Memory B cell (primary cell): ENCODE measurements at regions not wholly inside any gene's neighbourhood (a gene's known extent, or its start where the extent isn't known, plus 50 kb on each side); places are given as distances from the start of the nearest gene placed in this dataset.

ENCODE experiments used
- ATAC-seq: fragments of 150-1000 bp; cut with Tn5 transposase; 2 replicates; pipeline ENCODE4 v1.10.0; 2021; ENCODE audit warnings: low read depth, mild to moderate bottlenecking, moderate library complexity
- DNase-seq, 2 donors: peaks; one replicate each; pipeline ENCODE4 v3.0.0; 2022; ENCODE audit warnings: low spot score in 2 of 2
- H3K27ac Mint-ChIP-seq: one replicate; pipeline ENCODE4 v1.8.0; 2022; ENCODE audit warnings: mild to moderate bottlenecking, moderate library complexity, mixed read lengths
- H3K27me3 Mint-ChIP-seq: one replicate; pipeline ENCODE4 v1.8.0; 2022; ENCODE audit warnings: mixed read lengths
- H3K36me3 Mint-ChIP-seq: one replicate; pipeline ENCODE4 v1.8.0; 2022; ENCODE audit warnings: mild to moderate bottlenecking, mixed read lengths
- H3K4me1 Mint-ChIP-seq: one replicate; pipeline ENCODE4 v1.8.0; 2022; ENCODE audit warnings: mixed read lengths
- H3K4me3 Mint-ChIP-seq: one replicate; pipeline ENCODE4 v1.8.0; 2022; ENCODE audit warnings: mild to moderate bottlenecking, moderate library complexity, mixed read lengths
- H3K9me3 Mint-ChIP-seq: one replicate; pipeline ENCODE4 v1.8.0; 2022; ENCODE audit warnings: mixed read lengths

GRCh38 chr3:66582721-66583423, 82.0 kb upstream of the LRIG1 start:
- peaks cover 20% of the 10 kb centered on the region for H3K9me3 Mint-ChIP-seq
- peaks cover 7% of the 10 kb centered on the region for H3K36me3 Mint-ChIP-seq
- H3K4me1 Mint-ChIP-seq = peaks cover 7% of the 10 kb centered on the region
- H3K27me3 Mint-ChIP-seq = peaks cover 25% of the 10 kb centered on the region
- peak; percentile 92 for ATAC-seq
- no peak overlapping the region for H3K4me3 Mint-ChIP-seq
- DNase-seq = peak; percentile 5 to 10
- H3K27ac Mint-ChIP-seq = no peak overlapping the region

- peaks cover 7% of the 10 kb centered on the region for H3K4me1 Mint-ChIP-seq
Measured at GRCh38 chr3:66583424-66584040, 82.7 kb upstream of the LRIG1 start.

GRCh38 chr3:66585520-66586095, 84.8 kb upstream of the LRIG1 start:
- ATAC-seq (no peak), DNase-seq (no peak)
- no peak overlapping the region for H3K4me3 Mint-ChIP-seq
- H3K4me1 Mint-ChIP-seq = peaks cover 7% of the 10 kb centered on the region
- H3K9me3 Mint-ChIP-seq = peaks cover 8% of the 10 kb centered on the region
- H3K27me3 Mint-ChIP-seq = peaks cover 20% of the 10 kb centered on the region
- no peak overlapping the region for H3K27ac Mint-ChIP-seq
- peaks cover 2% of the 10 kb centered on the region for H3K36me3 Mint-ChIP-seq

More at GRCh38 chr3:66583424-66584040, 82.7 kb upstream of the LRIG1 start:
- peaks cover 24% of the 10 kb centered on the region for H3K27me3 Mint-ChIP-seq
- ATAC-seq (no peak), DNase-seq (no peak)
- peaks cover 16% of the 10 kb centered on the region for H3K9me3 Mint-ChIP-seq
- H3K27ac Mint-ChIP-seq = no peak overlapping the region
- peaks cover 5% of the 10 kb centered on the region for H3K36me3 Mint-ChIP-seq
- H3K4me3 Mint-ChIP-seq = no peak overlapping the region

- peaks cover 5% of the 10 kb centered on the region for H3K9me3 Mint-ChIP-seq
Measured at GRCh38 chr3:66586853-66587252, 86.0 kb upstream of the LRIG1 start.

GRCh38 chr3:66588340-66588847, 87.6 kb upstream of the LRIG1 start:
- no peaks in the 10 kb centered on the region for H3K36me3 Mint-ChIP-seq
- peaks cover 2% of the 10 kb centered on the region for H3K4me1 Mint-ChIP-seq
- H3K4me3 Mint-ChIP-seq = no peak overlapping the region
- no peak overlapping the region for H3K27ac Mint-ChIP-seq
- H3K9me3 Mint-ChIP-seq = peaks cover 4% of the 10 kb centered on the region
- DNase-seq = no peak
- peaks cover 21% of the 10 kb centered on the region for H3K27me3 Mint-ChIP-seq
- ATAC-seq = no peak

More at GRCh38 chr3:66586853-66587252, 86.0 kb upstream of the LRIG1 start:
- Mint-ChIP-seq H3K4me1 (peaks cover 7% of the 10 kb centered on the region), H3K4me3 (no peak overlapping the region), H3K36me3 (no peaks in the 10 kb centered on the region), H3K27ac (no peak overlapping the region), H3K27me3 (peaks cover 17% of the 10 kb centered on the region)
- DNase-seq = no peak
- no peak for ATAC-seq

- Mint-ChIP-seq H3K27me3 (peaks cover 22% of the 10 kb centered on the region), H3K4me3 (no peak overlapping the region), H3K4me1 (no peaks in the 10 kb centered on the region), H3K36me3 (no peaks in the 10 kb centered on the region), H3K27ac (no peak overlapping the region), H3K9me3 (no peaks in the 10 kb centered on the region)
- DNase-seq = no peak
- ATAC-seq = no peak
Measured at GRCh38 chr3:66592016-66592761, 91.4 kb upstream of the LRIG1 start.

GRCh38 chr3:66592927-66593625, 92.3 kb upstream of the LRIG1 start:
- H3K27me3 Mint-ChIP-seq = peaks cover 20% of the 10 kb centered on the region

GRCh38 chr3:66593978-66594377, 93.2 kb upstream of the LRIG1 start:
- DNase-seq = no peak
- no peaks in the 10 kb centered on the region for H3K9me3 Mint-ChIP-seq
- no peaks in the 10 kb centered on the region for H3K4me1 Mint-ChIP-seq
- no peak overlapping the region for H3K4me3 Mint-ChIP-seq
- peaks cover 18% of the 10 kb centered on the region for H3K27me3 Mint-ChIP-seq
- no peak for ATAC-seq
- no peak overlapping the region for H3K27ac Mint-ChIP-seq
- H3K36me3 Mint-ChIP-seq = no peaks in the 10 kb centered on the region

More at GRCh38 chr3:66592927-66593625, 92.3 kb upstream of the LRIG1 start:
- Mint-ChIP-seq H3K27ac (no peak overlapping the region), H3K9me3 (no peaks in the 10 kb centered on the region), H3K4me3 (no peak overlapping the region), H3K36me3 (no peaks in the 10 kb centered on the region), H3K4me1 (no peaks in the 10 kb centered on the region)
- no peak for ATAC-seq
- no peak for DNase-seq

GRCh38 chr3:66597308-66597863, 96.6 kb upstream of the LRIG1 start:
- H3K27ac Mint-ChIP-seq = no peak overlapping the region
- H3K36me3 Mint-ChIP-seq = no peaks in the 10 kb centered on the region
- peaks cover 15% of the 10 kb centered on the region for H3K27me3 Mint-ChIP-seq
- DNase-seq (no peak), ATAC-seq (no peak)
- H3K9me3 Mint-ChIP-seq = no peaks in the 10 kb centered on the region
- no peaks in the 10 kb centered on the region for H3K4me1 Mint-ChIP-seq
- H3K4me3 Mint-ChIP-seq = no peak overlapping the region

- Mint-ChIP-seq H3K27ac (no peak overlapping the region), H3K4me1 (no peaks in the 10 kb centered on the region), H3K27me3 (peaks cover 16% of the 10 kb centered on the region), H3K4me3 (no peak overlapping the region), H3K9me3 (no peaks in the 10 kb centered on the region), H3K36me3 (no peaks in the 10 kb centered on the region)
- no peak for DNase-seq
- ATAC-seq = no peak
Measured at GRCh38 chr3:66598168-66598567, 97.3 kb upstream of the LRIG1 start.

- H3K27ac Mint-ChIP-seq = no peak overlapping the region
- ATAC-seq (no peak), DNase-seq (no peak)
- H3K4me3 Mint-ChIP-seq = no peak overlapping the region
- no peaks in the 10 kb centered on the region for H3K9me3 Mint-ChIP-seq
- peaks cover 17% of the 10 kb centered on the region for H3K27me3 Mint-ChIP-seq
- no peaks in the 10 kb centered on the region for H3K4me1 Mint-ChIP-seq
- no peaks in the 10 kb centered on the region for H3K36me3 Mint-ChIP-seq
Measured at GRCh38 chr3:66602237-66602636, 101.4 kb upstream of the LRIG1 start.

- no peak overlapping the region for H3K4me3 Mint-ChIP-seq
- no peak overlapping the region for H3K27ac Mint-ChIP-seq
- H3K9me3 Mint-ChIP-seq = no peaks in the 10 kb centered on the region
- ATAC-seq (no peak), DNase-seq (no peak)
- peaks cover 16% of the 10 kb centered on the region for H3K27me3 Mint-ChIP-seq
- no peaks in the 10 kb centered on the region for H3K4me1 Mint-ChIP-seq
- H3K36me3 Mint-ChIP-seq = no peaks in the 10 kb centered on the region
Measured at GRCh38 chr3:66602691-66603090, 101.9 kb upstream of the LRIG1 start.

GRCh38 chr3:66603151-66603611, 102.4 kb upstream of the LRIG1 start:
- no peak overlapping the region for H3K4me3 Mint-ChIP-seq
- no peaks in the 10 kb centered on the region for H3K36me3 Mint-ChIP-seq
- H3K4me1 Mint-ChIP-seq = no peaks in the 10 kb centered on the region
- no peak for DNase-seq
- H3K27ac Mint-ChIP-seq = no peak overlapping the region
- H3K9me3 Mint-ChIP-seq = no peaks in the 10 kb centered on the region
- H3K27me3 Mint-ChIP-seq = peaks cover 16% of the 10 kb centered on the region
- no peak for ATAC-seq
